ENCODE measurements at regions not wholly inside any gene's neighbourhood (a gene's known extent, or its start where the extent isn't known, plus 50 kb on each side); places are given as distances from the start of the nearest gene placed in this dataset.

GRCh38 chr19:29378543-29379080, 147.2 kb upstream of the VSTM2B start:
- H3K4me1 ChIP-seq: no peaks in the 10 kb centered on the region
- no peaks in the 10 kb centered on the region for H3K9me3 ChIP-seq
- no peaks in the 10 kb centered on the region; the same call in 1 of the 2 replicates for H3K27me3 ChIP-seq (ENCODE audit: low read depth)
- H3K36me3 ChIP-seq (replicated peaks): no peaks in the 10 kb centered on the region
- in situ Hi-C loops (cut with MboI; ENCODE audit: low sequenced_read_pairs): no loop called here
- DNase-seq (ENCODE audit: low spot score in 2 of 2): no peak
- no peak overlapping the region for H3K4me3 ChIP-seq

- H3K36me3 ChIP-seq (replicated peaks): no peaks in the 10 kb centered on the region
- no peaks in the 10 kb centered on the region; the same call in 1 of the 2 replicates for H3K27me3 ChIP-seq (ENCODE audit: low read depth)
- H3K4me3 ChIP-seq: no peak overlapping the region
- no peaks in the 10 kb centered on the region for H3K9me3 ChIP-seq
- no peak for DNase-seq (ENCODE audit: low spot score in 2 of 2)
- no peaks in the 10 kb centered on the region for H3K4me1 ChIP-seq
- in situ Hi-C loops (cut with MboI; ENCODE audit: low sequenced_read_pairs): no loop called here
Observed at GRCh38 chr19:29379257-29380021, 146.4 kb upstream of the VSTM2B start.

GRCh38 chr19:29380581-29380980, 145.2 kb upstream of the VSTM2B start:
- Histone ChIP-seq H3K27me3 (ENCODE audit: low read depth) (no peaks in the 10 kb centered on the region; the same call in 1 of the 2 replicates), H3K9me3 (no peaks in the 10 kb centered on the region), H3K4me1 (no peaks in the 10 kb centered on the region), H3K4me3 (no peak overlapping the region), H3K36me3 (replicated peaks) (no peaks in the 10 kb centered on the region)
- DNase-seq (ENCODE audit: low spot score in 2 of 2): no peak
- in situ Hi-C loops (cut with MboI; ENCODE audit: low sequenced_read_pairs): no loop called here

GRCh38 chr19:29381353-29382203, 144.2 kb upstream of the VSTM2B start:
- no peaks in the 10 kb centered on the region for H3K9me3 ChIP-seq

GRCh38 chr19:29383696-29384095, 142.1 kb upstream of the VSTM2B start:
- H3K27me3 ChIP-seq (ENCODE audit: low read depth): no peaks in the 10 kb centered on the region; the same call in 1 of the 2 replicates
- in situ Hi-C loops (cut with MboI; ENCODE audit: low sequenced_read_pairs): no loop called here
- no peak overlapping the region for H3K4me3 ChIP-seq
- DNase-seq (ENCODE audit: low spot score in 2 of 2): no peak
- no peaks in the 10 kb centered on the region for H3K4me1 ChIP-seq
- H3K9me3 ChIP-seq: no peaks in the 10 kb centered on the region
- no peaks in the 10 kb centered on the region for H3K36me3 ChIP-seq (replicated peaks)

More at GRCh38 chr19:29381353-29382203, 144.2 kb upstream of the VSTM2B start:
- Histone ChIP-seq H3K4me1 (no peaks in the 10 kb centered on the region), H3K36me3 (replicated peaks) (no peaks in the 10 kb centered on the region), H3K27me3 (ENCODE audit: low read depth) (no peaks in the 10 kb centered on the region; the same call in 1 of the 2 replicates), H3K4me3 (no peak overlapping the region)
- no peak for DNase-seq (ENCODE audit: low spot score in 2 of 2)
- in situ Hi-C loops (cut with MboI; ENCODE audit: low sequenced_read_pairs): no loop called here

- Histone ChIP-seq H3K9me3 (no peaks in the 10 kb centered on the region), H3K4me3 (no peak overlapping the region), H3K4me1 (no peaks in the 10 kb centered on the region), H3K36me3 (replicated peaks) (no peaks in the 10 kb centered on the region), H3K27me3 (ENCODE audit: low read depth) (no peaks in the 10 kb centered on the region; the same call in 1 of the 2 replicates)
- no peak for DNase-seq (ENCODE audit: low spot score in 2 of 2)
- in situ Hi-C loops (cut with MboI; ENCODE audit: low sequenced_read_pairs): no loop called here
Observed at GRCh38 chr19:29384656-29385055, 141.1 kb upstream of the VSTM2B start.

GRCh38 chr19:29385191-29385795, 140.5 kb upstream of the VSTM2B start:
- no peak for DNase-seq (ENCODE audit: low spot score in 2 of 2)
- Histone ChIP-seq H3K4me3 (no peak overlapping the region), H3K9me3 (no peaks in the 10 kb centered on the region), H3K27me3 (ENCODE audit: low read depth) (no peaks in the 10 kb centered on the region; the same call in 1 of the 2 replicates), H3K36me3 (replicated peaks) (no peaks in the 10 kb centered on the region), H3K4me1 (no peaks in the 10 kb centered on the region)
- in situ Hi-C loops (cut with MboI; ENCODE audit: low sequenced_read_pairs): no loop called here

GRCh38 chr19:29386970-29387369, 138.8 kb upstream of the VSTM2B start:
- DNase-seq (ENCODE audit: low spot score in 2 of 2): no peak

GRCh38 chr19:29387586-29387985, 138.2 kb upstream of the VSTM2B start:
- H3K4me1 ChIP-seq: no peaks in the 10 kb centered on the region
- no peaks in the 10 kb centered on the region for H3K9me3 ChIP-seq
- no peaks in the 10 kb centered on the region for H3K36me3 ChIP-seq (replicated peaks)
- no peak overlapping the region for H3K4me3 ChIP-seq
- in situ Hi-C loops (cut with MboI; ENCODE audit: low sequenced_read_pairs): no loop called here
- no peaks in the 10 kb centered on the region for H3K27me3 ChIP-seq (ENCODE audit: low read depth)
- DNase-seq (ENCODE audit: low spot score in 2 of 2): no peak

More at GRCh38 chr19:29386970-29387369, 138.8 kb upstream of the VSTM2B start:
- Histone ChIP-seq H3K9me3 (no peaks in the 10 kb centered on the region), H3K4me3 (no peak overlapping the region), H3K36me3 (replicated peaks) (no peaks in the 10 kb centered on the region), H3K4me1 (no peaks in the 10 kb centered on the region), H3K27me3 (ENCODE audit: low read depth) (no peaks in the 10 kb centered on the region)
- in situ Hi-C loops (cut with MboI; ENCODE audit: low sequenced_read_pairs): no loop called here

- no peaks in the 10 kb centered on the region for H3K36me3 ChIP-seq (replicated peaks)
- no peaks in the 10 kb centered on the region for H3K27me3 ChIP-seq (ENCODE audit: low read depth)
- H3K9me3 ChIP-seq: no peaks in the 10 kb centered on the region
- H3K4me3 ChIP-seq: no peak overlapping the region
- DNase-seq (ENCODE audit: low spot score in 2 of 2): no peak
- no peaks in the 10 kb centered on the region for H3K4me1 ChIP-seq
- in situ Hi-C loops (cut with MboI; ENCODE audit: low sequenced_read_pairs): no loop called here
Observed at GRCh38 chr19:29389495-29389894, 136.3 kb upstream of the VSTM2B start.

- in situ Hi-C loops (cut with MboI; ENCODE audit: low sequenced_read_pairs): no loop called here
Observed at GRCh38 chr19:29390742-29391141, 135.1 kb upstream of the VSTM2B start.

GRCh38 chr19:29393915-29394460, 131.8 kb upstream of the VSTM2B start:
- Histone ChIP-seq H3K9me3 (no peaks in the 10 kb centered on the region), H3K27me3 (ENCODE audit: low read depth) (no peaks in the 10 kb centered on the region), H3K36me3 (replicated peaks) (no peaks in the 10 kb centered on the region), H3K4me3 (no peak overlapping the region), H3K4me1 (no peaks in the 10 kb centered on the region)
- in situ Hi-C loops (cut with MboI; ENCODE audit: low sequenced_read_pairs): no loop called here
- DNase-seq (ENCODE audit: low spot score in 2 of 2): no peak

More at GRCh38 chr19:29390742-29391141, 135.1 kb upstream of the VSTM2B start:
- Histone ChIP-seq H3K9me3 (no peaks in the 10 kb centered on the region), H3K4me1 (no peaks in the 10 kb centered on the region), H3K4me3 (no peak overlapping the region), H3K36me3 (replicated peaks) (no peaks in the 10 kb centered on the region), H3K27me3 (ENCODE audit: low read depth) (no peaks in the 10 kb centered on the region)
- DNase-seq (ENCODE audit: low spot score in 2 of 2): no peak

GRCh38 chr19:29395111-29395733, 130.6 kb upstream of the VSTM2B start:
- no peak overlapping the region for H3K4me3 ChIP-seq
- DNase-seq (ENCODE audit: low spot score in 2 of 2): no peak
- no peaks in the 10 kb centered on the region for H3K27me3 ChIP-seq (ENCODE audit: low read depth)
- in situ Hi-C loops (cut with MboI; ENCODE audit: low sequenced_read_pairs): no loop called here
- no peaks in the 10 kb centered on the region for H3K4me1 ChIP-seq
- no peaks in the 10 kb centered on the region for H3K36me3 ChIP-seq (replicated peaks)
- H3K9me3 ChIP-seq: no peaks in the 10 kb centered on the region

All from HAP-1 (cell line).